ENCODE measurements at regions not wholly inside any gene's neighbourhood (a gene's known extent, or its start where the extent isn't known, plus 50 kb on each side); places are given as distances from the start of the nearest gene placed in this dataset.
"Not testable (repeated sequence)": the region's sequence is repeated elsewhere in the genome, so short reads cannot be mapped to it uniquely, and the experiment has no call there.

GRCh38 chr11:23932485-23932898 lies 564.4 kb upstream of the LUZP2 start:
- no peaks in the 10 kb centered on the region for H3K27me3 ChIP-seq (ENCODE audit: control insufficient read depth in 1 of 2, insufficient read depth in 2 of 2, low read length in 2 of 2)
- H3K36me3 ChIP-seq (ENCODE audit: insufficient read depth, low read length) = no peaks in the 10 kb centered on the region
- ChIA-PET CTCF (no interaction called here), POLR2A (no interaction called here)
- no peak overlapping the region for H3K4me3 ChIP-seq (ENCODE audit: low read length)
- intact Hi-C loops (cut with DNase I, micrococcal nuclease) = no loop called here
- peaks cover 0 to 14% of the 10 kb centered on the region in 2 experiments for H3K9me3 ChIP-seq (ENCODE audit: control insufficient read depth in 1 of 2, insufficient read depth in 1 of 2, low read length in 2 of 2)
- Mint-ChIP-seq H3K9me3 (peaks cover 3% of the 10 kb centered on the region), H3K36me3 (ENCODE audit: low read depth) (no peaks in the 10 kb centered on the region), H3K4me1 (ENCODE audit: low read depth) (no peaks in the 10 kb centered on the region), H3K27ac (no peak overlapping the region), H3K27me3 (no peaks in the 10 kb centered on the region), H3K4me3 (no peak overlapping the region)
- ATAC-seq (ENCODE audit: poor library complexity) (no peak), DNase-seq (no peak)
- no peak for TF ChIP-seq CTCF (IDR thresholded peaks at IDR 0.05)
- no peak overlapping the region for H3K27ac ChIP-seq (ENCODE audit: low read depth in 1 of 2, low read length in 2 of 2)
- H3K4me1 ChIP-seq (ENCODE audit: insufficient read depth, low read length) = no peaks in the 10 kb centered on the region

DNA sequence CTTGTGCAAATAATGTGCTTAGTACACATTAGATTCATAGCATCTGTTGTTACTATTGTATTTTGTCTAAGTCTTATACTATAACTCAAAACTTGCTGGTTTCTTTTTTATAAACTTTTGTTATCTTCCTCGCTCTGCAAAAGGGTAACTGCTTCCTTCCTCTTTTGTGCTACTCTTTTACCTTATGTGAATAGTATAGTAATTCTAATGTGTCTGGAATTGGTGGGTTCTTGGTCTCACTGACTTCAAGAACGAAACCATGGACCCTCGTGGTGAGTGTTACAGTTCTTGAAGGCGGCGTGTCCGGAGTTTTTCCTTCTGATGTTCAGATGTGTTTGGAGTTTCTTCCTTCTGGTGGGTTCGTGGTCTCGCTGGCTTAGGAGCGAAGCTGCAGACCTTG lies 563.1 kb upstream of the LUZP2 start:
- no peak for ATAC-seq (ENCODE audit: poor library complexity)
- Histone ChIP-seq H3K36me3 (ENCODE audit: insufficient read depth, low read length) (no peaks in the 10 kb centered on the region), H3K4me1 (ENCODE audit: insufficient read depth, low read length) (no peaks in the 10 kb centered on the region), H3K27ac (ENCODE audit: low read depth in 1 of 2, low read length in 2 of 2) (no peak overlapping the region), H3K4me3 (ENCODE audit: low read length) (no peak overlapping the region), H3K27me3 (ENCODE audit: control insufficient read depth in 1 of 2, insufficient read depth in 2 of 2, low read length in 2 of 2) (no peaks in the 10 kb centered on the region), H3K9me3 (ENCODE audit: control insufficient read depth in 1 of 2, insufficient read depth in 1 of 2, low read length in 2 of 2) (peaks cover 0 to 14% of the 10 kb centered on the region in 2 experiments)
- H3K4me1 Mint-ChIP-seq (ENCODE audit: low read depth) = no peaks in the 10 kb centered on the region
- no peak overlapping the region for H3K27ac Mint-ChIP-seq
- ChIA-PET CTCF (no interaction called here), POLR2A (no interaction called here)
- intact Hi-C loops (cut with DNase I, micrococcal nuclease) = no loop called here
- H3K36me3 Mint-ChIP-seq (ENCODE audit: low read depth) = no peaks in the 10 kb centered on the region
- peaks cover 3% of the 10 kb centered on the region for H3K9me3 Mint-ChIP-seq
- no peak for TF ChIP-seq CTCF (IDR thresholded peaks at IDR 0.05)
- no peaks in the 10 kb centered on the region for H3K27me3 Mint-ChIP-seq
- no peak for DNase-seq
- H3K4me3 Mint-ChIP-seq = no peak overlapping the region

- intact Hi-C loops (cut with DNase I, micrococcal nuclease) = not testable (repeated sequence)
Measured at GRCh38 chr11:23934671-23935270, 562.1 kb upstream of the LUZP2 start.

GRCh38 chr11:23942117-23942815 lies 554.6 kb upstream of the LUZP2 start:
- intact Hi-C loops (cut with DNase I, micrococcal nuclease); DNase-seq; H3K4me1 Mint-ChIP-seq (ENCODE audit: low read depth); H3K27ac ChIP-seq (ENCODE audit: low read depth in 1 of 2, low read length in 2 of 2); H3K4me1 ChIP-seq (ENCODE audit: insufficient read depth, low read length); ATAC-seq (ENCODE audit: poor library complexity); H3K4me3 Mint-ChIP-seq; H3K36me3 Mint-ChIP-seq (ENCODE audit: low read depth); H3K27me3 ChIP-seq (ENCODE audit: control insufficient read depth in 1 of 2, insufficient read depth in 2 of 2, low read length in 2 of 2); H3K27me3 Mint-ChIP-seq; H3K36me3 ChIP-seq (ENCODE audit: insufficient read depth, low read length); H3K27ac Mint-ChIP-seq; H3K4me3 ChIP-seq (ENCODE audit: low read length); H3K9me3 Mint-ChIP-seq; POLR2A ChIA-PET; CTCF ChIA-PET: not testable (repeated sequence)
- peaks cover 0 to 19% of the 10 kb centered on the region in 2 experiments for H3K9me3 ChIP-seq (ENCODE audit: control insufficient read depth in 1 of 2, insufficient read depth in 1 of 2, low read length in 2 of 2)

More at GRCh38 chr11:23934671-23935270, 562.1 kb upstream of the LUZP2 start:
- H3K27ac ChIP-seq (ENCODE audit: low read depth in 1 of 2, low read length in 2 of 2); H3K36me3 Mint-ChIP-seq (ENCODE audit: low read depth); DNase-seq; H3K4me1 ChIP-seq (ENCODE audit: insufficient read depth, low read length); H3K36me3 ChIP-seq (ENCODE audit: insufficient read depth, low read length); H3K27me3 Mint-ChIP-seq; H3K27ac Mint-ChIP-seq; H3K4me1 Mint-ChIP-seq (ENCODE audit: low read depth); H3K4me3 Mint-ChIP-seq; CTCF ChIA-PET; H3K27me3 ChIP-seq (ENCODE audit: control insufficient read depth in 1 of 2, insufficient read depth in 2 of 2, low read length in 2 of 2); POLR2A ChIA-PET; ATAC-seq (ENCODE audit: poor library complexity); H3K9me3 Mint-ChIP-seq; H3K4me3 ChIP-seq (ENCODE audit: low read length): not testable (repeated sequence)
- H3K9me3 ChIP-seq (ENCODE audit: control insufficient read depth in 1 of 2, insufficient read depth in 1 of 2, low read length in 2 of 2) = peaks cover 0 to 14% of the 10 kb centered on the region in 2 experiments
